Keratinocyte (primary cell): ENCODE measurements at regions not wholly inside any gene's neighbourhood (a gene's known extent, or its start where the extent isn't known, plus 50 kb on each side); places are given as distances from the start of the nearest gene placed in this dataset.

Experiments used
- DNase-seq: peaks from one replicate; pipeline ENCODE4 v3.0.0-alpha.2; 2011; ENCODE audit warnings: low read depth, missing footprints, low spot score
- FAIRE-seq: peaks from 2 replicates; lab custom pipeline; 2011; peaks lifted over from hg19 to GRCh38; lab: Jason Lieb, UNC
- H2AFZ ChIP-seq: 2 replicates; pipeline ENCODE4 v1.6.0; 2012; ENCODE audit warnings: low read length, control low read depth, inconsistent platforms; ENCODE audit not compliant: control insufficient read depth
- H3K27ac ChIP-seq: 2 replicates; pipeline ENCODE4 v1.5.1; 2011; ENCODE audit warnings: low read length; ENCODE audit not compliant: control insufficient read depth, insufficient read depth
- H3K27me3 ChIP-seq: 3 replicates; pipeline ENCODE4 v1.6.0; 2011; ENCODE audit warnings: low read length; ENCODE audit not compliant: control insufficient read depth, insufficient read depth; ENCODE audit errors: extremely low read depth
- H3K36me3 ChIP-seq, 2 experiments: 2 replicates in 1 of 2; 3 replicates in 1 of 2; pipeline ENCODE4 v1.5.1; 2011; ENCODE audit warnings: low read length in 2 of 2, mild to moderate bottlenecking in 1 of 2; ENCODE audit not compliant: control insufficient read depth in 2 of 2, insufficient read depth in 2 of 2; ENCODE audit errors: extremely low read depth in 1 of 2
- H3K4me1 ChIP-seq: 3 replicates; pipeline ENCODE4 v1.5.1; 2011; ENCODE audit warnings: low read length; ENCODE audit not compliant: control insufficient read depth, insufficient read depth; ENCODE audit errors: extremely low read depth
- H3K4me2 ChIP-seq: 3 replicates; pipeline ENCODE4 v1.6.0; 2011; ENCODE audit warnings: low read depth, low read length; ENCODE audit not compliant: control insufficient read depth, insufficient read depth; ENCODE audit errors: extremely low read depth
- H3K4me3 ChIP-seq, 3 experiments: fragments of 200-600 bp in 1 of 3; sonication (generic) in 1 of 3; 2 replicates in 2 of 3; 3 replicates in 1 of 3; pipeline ENCODE4 v1.5.1; 2011 to 2016; ENCODE audit warnings: low read length in 3 of 3, mild to moderate bottlenecking in 3 of 3, control low read depth in 2 of 3, inconsistent platforms in 1 of 3, low read depth in 1 of 3, mixed read lengths in 1 of 3, mixed run types in 1 of 3, moderate library complexity in 1 of 3; ENCODE audit not compliant: control insufficient read depth in 2 of 3, insufficient read depth in 2 of 3; ENCODE audit errors: extremely low read depth in 1 of 3
- H3K79me2 ChIP-seq: 2 replicates; pipeline ENCODE4 v1.6.0; 2012; ENCODE audit warnings: low read length; ENCODE audit not compliant: control insufficient read depth, insufficient read depth
- H3K9ac ChIP-seq: 3 replicates; pipeline ENCODE4 v1.6.0; 2011; ENCODE audit warnings: low read length; ENCODE audit not compliant: control insufficient read depth, insufficient read depth; ENCODE audit errors: extremely low read depth
- H3K9me1 ChIP-seq: 3 replicates; pipeline ENCODE4 v1.6.0; 2011; ENCODE audit warnings: low read length; ENCODE audit not compliant: control insufficient read depth, insufficient read depth; ENCODE audit errors: extremely low read depth
- H3K9me3 ChIP-seq: 2 replicates; pipeline ENCODE4 v1.5.1; 2012; ENCODE audit warnings: low read depth, low read length; ENCODE audit not compliant: control insufficient read depth
- H4K20me1 ChIP-seq: 3 replicates; pipeline ENCODE4 v1.6.0; 2011; ENCODE audit warnings: low read length; ENCODE audit not compliant: control insufficient read depth, insufficient read depth; ENCODE audit errors: extremely low read depth
- CTCF ChIP-seq, 3 experiments: IDR thresholded peaks in 1 of 3; conservative IDR thresholded peaks in 1 of 3; optimal IDR thresholded peaks in 1 of 3; 2 replicates in 2 of 3; 3 replicates in 1 of 3; pipeline versions ENCODE3 to v1.5.1; 2011; ENCODE audit warnings: low read length in 3 of 3, mild to moderate bottlenecking in 3 of 3, moderate library complexity in 2 of 3, control low read depth in 1 of 3, inconsistent platforms in 1 of 3; ENCODE audit not compliant: insufficient read depth in 2 of 3; ENCODE audit errors: extremely low read depth in 1 of 3
- EZH2 ChIP-seq: IDR thresholded peaks from one replicate; pipeline ENCODE4 v1.6.1; 2012; ENCODE audit warnings: inconsistent platforms, mild to moderate bottlenecking, low read length, moderate library complexity
- dilution Hi-C: fragments of 300-500 bp; cut with MboI; formaldehyde crosslinking; loops from one replicate; pipeline ENCODE4 v1.7.0; 2020; ENCODE audit warnings: low sequenced_read_pairs; ENCODE audit not compliant: extremely low pct_ligation_motif_present

- dilution Hi-C loops = no loop called here
- FAIRE-seq (no peak), DNase-seq (peak; percentile 1)
- Histone ChIP-seq H3K27me3 (no peaks in the 10 kb centered on the region), H4K20me1 (no peaks in the 10 kb centered on the region), H3K9ac (no peak overlapping the region), H3K9me1 (no peaks in the 10 kb centered on the region), H3K4me1 (peaks cover 4% of the 10 kb centered on the region), H3K79me2 (no peaks in the 10 kb centered on the region), H3K4me3 (no peak overlapping the region), H3K36me3 (no peaks in the 10 kb centered on the region), H3K27ac (no peak overlapping the region), H3K4me2 (no peak overlapping the region), H3K9me3 (no peaks in the 10 kb centered on the region), H2AFZ (no peak overlapping the region)
- TF ChIP-seq CTCF (optimal IDR thresholded peaks at IDR 0.05 in 1 of 3, IDR thresholded peaks at IDR 0.05 in 1 of 3, conservative IDR thresholded peaks at IDR 0.05 in 1 of 3; ENCODE audit: extremely low read depth in 1 of 3, insufficient read depth in 2 of 3, low read length in 3 of 3) = no peak
- no peak for TF ChIP-seq EZH2
Observed at GRCh38 chr14:97301931-97302559, 504.9 kb downstream of the VRK1 start.

GRCh38 chr14:97306133-97306759, 509.1 kb downstream of the VRK1 start:
- TF ChIP-seq CTCF (optimal IDR thresholded peaks at IDR 0.05 in 1 of 3, IDR thresholded peaks at IDR 0.05 in 1 of 3, conservative IDR thresholded peaks at IDR 0.05 in 1 of 3; ENCODE audit: extremely low read depth in 1 of 3, insufficient read depth in 2 of 3, low read length in 3 of 3) (no peak), EZH2 (no peak)
- Histone ChIP-seq H3K79me2 (no peaks in the 10 kb centered on the region), H3K36me3 (no peaks in the 10 kb centered on the region), H3K9ac (no peak overlapping the region), H3K27me3 (no peaks in the 10 kb centered on the region), H3K9me3 (no peaks in the 10 kb centered on the region), H3K4me1 (peaks cover 4% of the 10 kb centered on the region), H3K27ac (no peak overlapping the region), H3K4me2 (no peak overlapping the region), H3K9me1 (no peaks in the 10 kb centered on the region), H2AFZ (no peak overlapping the region), H3K4me3 (no peak overlapping the region), H4K20me1 (no peaks in the 10 kb centered on the region)
- DNase-seq (no peak), FAIRE-seq (no peak)
- dilution Hi-C loops = no loop called here
